ENCODE measurements at regions not wholly inside any gene's neighbourhood (a gene's known extent, or its start where the extent isn't known, plus 50 kb on each side); places are given as distances from the start of the nearest gene placed in this dataset.
"Not testable (repeated sequence)": the region's sequence is repeated elsewhere in the genome, so short reads cannot be mapped to it uniquely, and the experiment has no call there.

- DNase-seq = no peak
- Mint-ChIP-seq H3K4me1 (no peaks in the 10 kb centered on the region), H3K4me3 (no peak overlapping the region), H3K27me3 (no peaks in the 10 kb centered on the region), H3K36me3 (ENCODE audit: low read depth) (no peaks in the 10 kb centered on the region), H3K9me3 (peaks cover 2% of the 10 kb centered on the region), H3K27ac (no peak overlapping the region)
- ChIA-PET POLR2A (no interaction called here), CTCF (no interaction called here)
Observed at GRCh38 chr18:71326826-71327225, 1038.0 kb downstream of the SOCS6 start.

- H3K27me3 Mint-ChIP-seq = no peaks in the 10 kb centered on the region
- H3K9me3 Mint-ChIP-seq = peaks cover 2% of the 10 kb centered on the region
- no peak for DNase-seq
- H3K4me3 Mint-ChIP-seq = no peak overlapping the region
- ChIA-PET POLR2A (no interaction called here), CTCF (no interaction called here)
- no peaks in the 10 kb centered on the region for H3K4me1 Mint-ChIP-seq
- no peaks in the 10 kb centered on the region for H3K36me3 Mint-ChIP-seq (ENCODE audit: low read depth)
- H3K27ac Mint-ChIP-seq = no peak overlapping the region
Observed at GRCh38 chr18:71324356-71324755, 1035.5 kb downstream of the SOCS6 start.

GRCh38 chr18:71322201-71322600 is 1033.4 kb downstream of the SOCS6 start:
- Mint-ChIP-seq H3K4me3 (no peak overlapping the region), H3K9me3 (peaks cover 2% of the 10 kb centered on the region), H3K27me3 (no peaks in the 10 kb centered on the region), H3K36me3 (ENCODE audit: low read depth) (no peaks in the 10 kb centered on the region), H3K27ac (no peak overlapping the region), H3K4me1 (no peaks in the 10 kb centered on the region)
- no peak for DNase-seq
- ChIA-PET POLR2A (no interaction called here), CTCF (no interaction called here)

- no peak overlapping the region for H3K27ac Mint-ChIP-seq
- no peaks in the 10 kb centered on the region for H3K4me1 Mint-ChIP-seq
- H3K27me3 Mint-ChIP-seq = no peaks in the 10 kb centered on the region
- no peak overlapping the region for H3K4me3 Mint-ChIP-seq
- DNase-seq = no peak
- no peaks in the 10 kb centered on the region for H3K36me3 Mint-ChIP-seq (ENCODE audit: low read depth)
- ChIA-PET CTCF (no interaction called here), POLR2A (no interaction called here)
- peaks cover 2% of the 10 kb centered on the region for H3K9me3 Mint-ChIP-seq
Observed at GRCh38 chr18:71321319-71321718, 1032.5 kb downstream of the SOCS6 start.

GRCh38 chr18:71304856-71305255 is 1016.0 kb downstream of the SOCS6 start:
- H3K4me3 Mint-ChIP-seq = no peak overlapping the region
- no peak overlapping the region for H3K27ac Mint-ChIP-seq
- CTCF ChIA-PET = no interaction called here
- H3K36me3 Mint-ChIP-seq (ENCODE audit: low read depth) = no peaks in the 10 kb centered on the region
- no peaks in the 10 kb centered on the region for H3K4me1 Mint-ChIP-seq
- no peak for DNase-seq
- H3K27me3 Mint-ChIP-seq = no peaks in the 10 kb centered on the region
- POLR2A ChIA-PET = no interaction called here
- peaks cover 2% of the 10 kb centered on the region for H3K9me3 Mint-ChIP-seq

- POLR2A ChIA-PET; H3K9me3 Mint-ChIP-seq; H3K27ac Mint-ChIP-seq; H3K4me3 Mint-ChIP-seq; H3K27me3 Mint-ChIP-seq; H3K36me3 Mint-ChIP-seq (ENCODE audit: low read depth); H3K4me1 Mint-ChIP-seq; DNase-seq; CTCF ChIA-PET: not testable (repeated sequence)
Observed at GRCh38 chr18:71303743-71304142, 1014.9 kb downstream of the SOCS6 start.

- H3K4me1 Mint-ChIP-seq = no peaks in the 10 kb centered on the region
- no peak overlapping the region for H3K4me3 Mint-ChIP-seq
- no peak overlapping the region for H3K27ac Mint-ChIP-seq
- no peaks in the 10 kb centered on the region for H3K27me3 Mint-ChIP-seq
- ChIA-PET POLR2A (no interaction called here), CTCF (no interaction called here)
- peaks cover 2% of the 10 kb centered on the region for H3K9me3 Mint-ChIP-seq
- H3K36me3 Mint-ChIP-seq (ENCODE audit: low read depth) = no peaks in the 10 kb centered on the region
- DNase-seq = no peak
Observed at GRCh38 chr18:71301596-71301995, 1012.8 kb downstream of the SOCS6 start.

GRCh38 chr18:71294201-71294600 is 1005.4 kb downstream of the SOCS6 start:
- DNase-seq; CTCF ChIA-PET; H3K4me1 Mint-ChIP-seq; H3K36me3 Mint-ChIP-seq (ENCODE audit: low read depth); POLR2A ChIA-PET; H3K4me3 Mint-ChIP-seq; H3K27ac Mint-ChIP-seq; H3K9me3 Mint-ChIP-seq; H3K27me3 Mint-ChIP-seq: not testable (repeated sequence)

- no peaks in the 10 kb centered on the region for H3K4me1 Mint-ChIP-seq
Observed at GRCh38 chr18:71293322-71293721, 1004.5 kb downstream of the SOCS6 start.

GRCh38 chr18:71287268-71287667 is 998.4 kb downstream of the SOCS6 start:
- no peak for DNase-seq
- H3K4me3 Mint-ChIP-seq = no peak overlapping the region
- peaks cover 8% of the 10 kb centered on the region for H3K9me3 Mint-ChIP-seq
- H3K27ac Mint-ChIP-seq = no peak overlapping the region
- CTCF ChIA-PET = no interaction called here
- H3K27me3 Mint-ChIP-seq = no peaks in the 10 kb centered on the region
- POLR2A ChIA-PET = no interaction called here
- H3K4me1 Mint-ChIP-seq = no peaks in the 10 kb centered on the region
- H3K36me3 Mint-ChIP-seq (ENCODE audit: low read depth) = no peaks in the 10 kb centered on the region

More at GRCh38 chr18:71293322-71293721, 1004.5 kb downstream of the SOCS6 start:
- ChIA-PET POLR2A (no interaction called here), CTCF (no interaction called here)
- no peak overlapping the region for H3K27ac Mint-ChIP-seq
- H3K27me3 Mint-ChIP-seq = no peaks in the 10 kb centered on the region
- H3K36me3 Mint-ChIP-seq (ENCODE audit: low read depth) = no peaks in the 10 kb centered on the region
- H3K4me3 Mint-ChIP-seq = no peak overlapping the region
- H3K9me3 Mint-ChIP-seq = peaks cover 2% of the 10 kb centered on the region
- no peak for DNase-seq

- CTCF ChIA-PET = no interaction called here
- no peak for DNase-seq
Observed at GRCh38 chr18:71252351-71252865, 963.6 kb downstream of the SOCS6 start.

GRCh38 chr18:71250191-71250590 is 961.3 kb downstream of the SOCS6 start:
- POLR2A ChIA-PET = no interaction called here
- Mint-ChIP-seq H3K36me3 (ENCODE audit: low read depth) (no peaks in the 10 kb centered on the region), H3K27me3 (no peaks in the 10 kb centered on the region), H3K9me3 (peaks cover 7% of the 10 kb centered on the region), H3K4me1 (no peaks in the 10 kb centered on the region), H3K27ac (no peak overlapping the region), H3K4me3 (no peak overlapping the region)
- DNase-seq = no peak
- CTCF ChIA-PET = no interaction called here

More at GRCh38 chr18:71252351-71252865, 963.6 kb downstream of the SOCS6 start:
- POLR2A ChIA-PET = no interaction called here
- Mint-ChIP-seq H3K4me3 (no peak overlapping the region), H3K4me1 (no peaks in the 10 kb centered on the region), H3K27ac (no peak overlapping the region), H3K9me3 (peaks cover 7% of the 10 kb centered on the region), H3K36me3 (ENCODE audit: low read depth) (no peaks in the 10 kb centered on the region), H3K27me3 (no peaks in the 10 kb centered on the region)

GRCh38 chr18:71249791-71250190 is 960.9 kb downstream of the SOCS6 start:
- H3K27me3 Mint-ChIP-seq = no peaks in the 10 kb centered on the region
- no peaks in the 10 kb centered on the region for H3K36me3 Mint-ChIP-seq (ENCODE audit: low read depth)
- no peak overlapping the region for H3K4me3 Mint-ChIP-seq
- ChIA-PET CTCF (no interaction called here), POLR2A (no interaction called here)
- no peak for DNase-seq
- no peak overlapping the region for H3K27ac Mint-ChIP-seq
- H3K9me3 Mint-ChIP-seq = peaks cover 6% of the 10 kb centered on the region
- H3K4me1 Mint-ChIP-seq = no peaks in the 10 kb centered on the region

- no peaks in the 10 kb centered on the region for H3K4me1 Mint-ChIP-seq
- H3K36me3 Mint-ChIP-seq (ENCODE audit: low read depth) = no peaks in the 10 kb centered on the region
- no peak for DNase-seq
- no peaks in the 10 kb centered on the region for H3K27me3 Mint-ChIP-seq
- no peaks in the 10 kb centered on the region for H3K9me3 Mint-ChIP-seq
- H3K27ac Mint-ChIP-seq = no peak overlapping the region
- POLR2A ChIA-PET = no interaction called here
- H3K4me3 Mint-ChIP-seq = no peak overlapping the region
- CTCF ChIA-PET = no interaction called here
Observed at GRCh38 chr18:71242981-71243380, 954.1 kb downstream of the SOCS6 start.
